Fibroblast of pulmonary artery (primary cell): ENCODE measurements at regions not wholly inside any gene's neighbourhood (a gene's known extent, or its start where the extent isn't known, plus 50 kb on each side); places are given as distances from the start of the nearest gene placed in this dataset.
"Not testable (repeated sequence)": the region's sequence is repeated elsewhere in the genome, so short reads cannot be mapped to it uniquely, and the experiment has no call there.

Experiments used
- DNase-seq: peaks from one replicate; pipeline ENCODE4 v3.0.0-alpha.2; 2010; ENCODE audit warnings: low read depth
- H3K4me3 ChIP-seq: replicated peaks from 2 replicates; pipeline ENCODE4 v1.5.1; 2011; ENCODE audit warnings: low read depth, mild to moderate bottlenecking, control low read depth, low read length, moderate library complexity
- TF ChIP-seq, protein P1 (sequence below): IDR thresholded peaks from 2 replicates; pipeline ENCODE4 v1.5.1; 2011; ENCODE audit warnings: mild to moderate bottlenecking, control low read depth, low read length, inconsistent platforms; ENCODE audit errors: missing control alignments

DNA sequence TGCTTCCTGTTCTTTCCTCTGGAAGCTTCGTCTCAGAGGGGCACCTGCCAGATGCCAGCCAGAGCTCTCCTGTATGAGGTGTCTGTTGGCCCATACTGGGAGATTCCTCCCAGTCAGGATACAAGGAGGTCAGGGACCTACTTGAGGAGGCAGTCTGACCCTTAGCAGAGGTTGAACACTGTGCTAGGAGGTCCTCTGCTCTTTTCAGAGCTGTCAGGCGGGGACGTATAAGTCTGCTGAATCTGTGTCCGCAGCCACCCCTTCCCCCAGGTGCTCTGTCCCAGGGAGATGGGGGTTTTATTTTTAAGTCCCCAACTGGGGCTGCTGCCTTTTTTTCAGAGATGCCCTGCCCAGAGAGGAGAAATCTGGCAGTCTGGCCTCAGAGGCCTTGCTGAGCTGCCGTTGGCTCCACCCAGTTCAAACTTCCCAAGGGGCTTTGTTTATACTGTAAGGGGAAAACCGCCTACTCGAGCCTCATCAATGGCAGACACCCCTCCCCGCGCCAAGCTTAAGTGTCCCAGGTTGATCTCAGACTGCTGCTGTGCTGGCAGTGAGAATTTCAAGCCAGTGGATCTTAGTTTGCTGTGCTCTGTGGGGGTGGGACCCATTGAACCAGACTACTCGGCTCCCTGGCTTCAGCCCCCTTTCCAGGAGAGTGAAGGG, 326.7 kb downstream of the BCKDHB start:
- TF ChIP-seq, protein P1, sequence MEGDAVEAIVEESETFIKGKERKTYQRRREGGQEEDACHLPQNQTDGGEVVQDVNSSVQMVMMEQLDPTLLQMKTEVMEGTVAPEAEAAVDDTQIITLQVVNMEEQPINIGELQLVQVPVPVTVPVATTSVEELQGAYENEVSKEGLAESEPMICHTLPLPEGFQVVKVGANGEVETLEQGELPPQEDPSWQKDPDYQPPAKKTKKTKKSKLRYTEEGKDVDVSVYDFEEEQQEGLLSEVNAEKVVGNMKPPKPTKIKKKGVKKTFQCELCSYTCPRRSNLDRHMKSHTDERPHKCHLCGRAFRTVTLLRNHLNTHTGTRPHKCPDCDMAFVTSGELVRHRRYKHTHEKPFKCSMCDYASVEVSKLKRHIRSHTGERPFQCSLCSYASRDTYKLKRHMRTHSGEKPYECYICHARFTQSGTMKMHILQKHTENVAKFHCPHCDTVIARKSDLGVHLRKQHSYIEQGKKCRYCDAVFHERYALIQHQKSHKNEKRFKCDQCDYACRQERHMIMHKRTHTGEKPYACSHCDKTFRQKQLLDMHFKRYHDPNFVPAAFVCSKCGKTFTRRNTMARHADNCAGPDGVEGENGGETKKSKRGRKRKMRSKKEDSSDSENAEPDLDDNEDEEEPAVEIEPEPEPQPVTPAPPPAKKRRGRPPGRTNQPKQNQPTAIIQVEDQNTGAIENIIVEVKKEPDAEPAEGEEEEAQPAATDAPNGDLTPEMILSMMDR: no peak
- no peak overlapping the region for H3K4me3 ChIP-seq
- no peak for DNase-seq

DNA sequence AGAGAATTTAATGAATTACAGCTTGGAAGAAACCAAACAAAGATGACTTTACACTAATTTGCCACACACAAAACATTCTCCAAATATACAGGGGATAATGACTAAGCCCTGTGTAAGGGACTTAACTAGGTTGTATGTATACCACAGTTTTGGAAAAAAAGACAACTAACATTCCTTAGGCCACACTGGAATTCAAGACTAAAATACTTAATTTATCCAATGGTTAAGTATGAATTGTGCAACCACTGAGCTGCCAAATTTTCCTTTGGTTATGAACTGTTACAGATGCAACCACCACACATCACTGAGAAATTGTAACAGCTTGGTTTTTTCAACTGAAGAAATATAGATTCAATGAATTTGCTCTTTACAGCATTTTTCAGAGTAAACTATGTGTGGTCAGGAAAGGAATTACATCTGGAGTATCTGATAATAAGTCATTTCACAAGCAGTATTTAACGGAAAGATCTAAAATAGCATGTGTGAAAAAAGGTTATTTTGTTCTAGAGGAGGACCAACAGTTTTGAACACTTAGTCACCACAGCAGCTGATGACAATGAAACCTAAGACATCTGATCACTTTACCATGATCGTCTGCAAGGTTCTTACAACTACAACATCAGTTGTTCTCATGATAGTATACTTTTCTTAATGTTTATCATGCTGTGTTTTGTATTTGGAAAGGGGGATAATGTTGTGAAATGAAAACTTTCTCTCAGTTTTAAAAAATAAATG, 318.8 kb downstream of the BCKDHB start:
- peak; percentile 82 for DNase-seq
- H3K4me3 ChIP-seq: no peak overlapping the region
- TF ChIP-seq, protein P1: no peak

DNA sequence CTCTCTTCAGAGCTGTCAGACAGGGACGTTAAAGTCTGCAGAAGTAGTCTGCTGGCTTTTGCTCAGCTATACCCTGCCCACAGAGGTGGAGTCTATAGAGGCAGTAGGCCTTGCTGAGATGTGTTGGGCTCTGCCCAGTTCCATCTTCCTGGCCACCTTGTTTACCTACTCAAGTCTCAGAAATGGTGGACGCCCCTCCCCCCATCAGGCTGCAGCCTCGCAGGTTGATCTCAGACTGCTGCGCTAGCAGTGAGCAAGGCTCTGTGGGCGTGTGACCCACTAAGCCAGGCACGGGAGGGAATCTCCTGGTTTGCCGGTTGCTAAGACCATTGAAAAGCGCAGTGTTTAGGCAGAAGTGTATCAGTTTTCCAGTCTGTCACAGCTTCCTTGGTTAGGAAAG, 305.0 kb downstream of the BCKDHB start:
- TF ChIP-seq, protein P1: no peak
- DNase-seq: no peak
- no peak overlapping the region for H3K4me3 ChIP-seq

DNA sequence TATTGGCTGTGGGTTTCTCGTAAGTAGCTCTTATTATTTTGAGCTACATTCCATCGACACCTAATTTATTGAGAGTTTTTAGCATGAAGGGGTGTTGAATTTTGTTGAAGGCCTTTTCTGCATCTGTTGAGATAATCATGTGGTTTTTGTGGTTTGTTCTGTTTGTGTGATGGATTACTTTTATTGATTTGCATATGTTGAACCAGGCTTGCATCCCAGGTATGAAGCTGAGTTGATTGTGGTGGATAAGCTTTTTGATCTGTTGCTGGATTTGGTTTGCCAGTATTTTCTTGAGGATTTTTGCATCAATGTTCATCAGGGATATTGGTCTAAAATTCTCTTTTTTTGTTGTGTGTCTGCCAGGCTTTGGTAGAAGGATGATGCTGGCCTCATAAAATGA, 301.5 kb downstream of the BCKDHB start:
- DNase-seq: not testable (repeated sequence)

DNA sequence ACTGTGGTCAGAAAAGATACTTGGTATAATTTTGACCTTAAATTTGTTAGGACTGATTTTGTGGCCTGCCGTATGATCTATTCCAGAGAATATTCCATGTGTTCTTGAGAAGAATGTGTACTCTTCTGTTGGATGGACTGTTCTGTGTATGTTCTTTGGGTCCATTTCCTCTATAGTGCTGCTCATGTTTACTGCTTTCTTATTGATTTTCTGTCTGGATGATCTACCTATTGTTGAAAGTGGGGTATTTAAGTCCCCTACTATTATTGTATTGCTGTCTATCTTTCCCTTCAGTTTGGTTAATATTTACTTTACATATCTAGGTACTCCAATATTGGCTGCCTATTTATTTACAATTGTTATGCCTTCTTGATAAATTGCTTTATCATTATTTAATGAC, 298.4 kb downstream of the BCKDHB start:
- TF ChIP-seq, protein P1: no peak
- H3K4me3 ChIP-seq: no peak overlapping the region
- no peak for DNase-seq

More for the DNA sequence above, 301.5 kb downstream of the BCKDHB start:
- not testable (repeated sequence) for H3K4me3 ChIP-seq

DNA sequence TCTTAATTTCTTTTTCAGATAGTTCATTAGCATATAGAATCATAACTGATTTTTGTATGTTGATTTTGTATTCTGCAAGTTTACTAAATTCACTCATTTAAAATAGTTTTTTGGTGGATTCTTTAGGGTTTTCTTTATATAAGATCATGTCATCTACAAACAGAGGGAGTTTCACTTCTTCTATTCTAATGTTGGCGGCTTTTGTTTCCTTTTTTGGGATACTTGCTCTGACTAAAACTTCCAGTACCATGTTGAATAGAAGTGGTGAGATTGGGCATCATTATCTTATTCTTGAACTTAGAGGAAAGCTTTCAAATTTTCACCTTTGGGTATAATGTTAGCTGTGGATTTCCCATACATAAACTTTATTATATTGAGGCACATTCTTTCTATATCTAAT, 296.9 kb downstream of the BCKDHB start:
- no peak for DNase-seq
- no peak overlapping the region for H3K4me3 ChIP-seq
- TF ChIP-seq, protein P1: no peak

DNA sequence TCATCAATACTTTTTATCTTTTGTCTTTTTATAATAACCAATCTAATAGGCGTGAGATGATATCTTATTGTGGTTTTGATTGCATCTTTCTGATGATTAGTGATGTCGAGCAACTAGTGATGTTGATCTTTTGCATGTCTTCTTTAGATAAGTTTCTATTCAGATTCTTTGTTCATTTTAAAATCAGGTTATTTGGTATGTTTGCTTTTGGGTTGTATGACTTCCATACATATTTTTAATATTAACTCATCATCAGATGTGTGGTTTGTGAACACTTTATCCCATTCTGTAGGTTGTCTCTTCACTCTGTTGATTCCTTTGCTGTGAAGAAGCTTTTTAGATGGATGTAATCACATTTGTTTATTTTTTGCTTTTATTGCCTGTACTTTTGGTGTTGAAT, 295.8 kb downstream of the BCKDHB start:
- TF ChIP-seq, protein P1: no peak
- DNase-seq: no peak

More for the DNA sequence above, 295.8 kb downstream of the BCKDHB start:
- no peak overlapping the region for H3K4me3 ChIP-seq
